NB4 (cell line): ENCODE measurements at regions not wholly inside any gene's neighbourhood (a gene's known extent, or its start where the extent isn't known, plus 50 kb on each side); places are given as distances from the start of the nearest gene placed in this dataset.

Source experiments
- CTCF ChIP-seq: IDR thresholded peaks from one replicate; pipeline ENCODE4 v1.5.1; 2012; ENCODE audit warnings: low read depth, low read length
- MAX ChIP-seq: IDR thresholded peaks from 2 replicates; pipeline ENCODE4 v1.6.1; 2011; ENCODE audit warnings: low read depth, low read length
- POLR2A ChIP-seq: IDR thresholded peaks from 2 replicates; pipeline ENCODE4 v1.6.1; 2011; ENCODE audit warnings: mild to moderate bottlenecking; ENCODE audit not compliant: insufficient read length; ENCODE audit errors: extremely low read depth

GRCh38 chr4:166259081-166259480, 386.0 kb downstream of the TLL1 start:
- TF ChIP-seq MAX (no peak), CTCF (no peak), POLR2A (no peak)
